Effector memory CD4-positive, alpha-beta T cell (primary cell): ENCODE measurements at regions not wholly inside any gene's neighbourhood (a gene's known extent, or its start where the extent isn't known, plus 50 kb on each side); places are given as distances from the start of the nearest gene placed in this dataset.

Experiments
- DNase-seq, 3 donors: peaks; one replicate each; pipeline ENCODE4 v3.0.0-alpha.2; 2020
- H3K27ac ChIP-seq: 2 replicates; pipeline ENCODE4 v1.7.0; 2013; ENCODE audit warnings: mild to moderate bottlenecking, low read length, moderate library complexity; ENCODE audit not compliant: insufficient read depth, poor library complexity, severe bottlenecking
- H3K27me3 ChIP-seq: replicated peaks from 2 replicates; pipeline ENCODE4 v1.7.0; 2013; ENCODE audit warnings: mild to moderate bottlenecking, low read length; ENCODE audit not compliant: insufficient read depth, control insufficient read depth, poor library complexity, severe bottlenecking
- H3K36me3 ChIP-seq: 2 replicates; pipeline ENCODE4 v1.7.0; 2013; ENCODE audit warnings: mild to moderate bottlenecking, low read length, moderate library complexity; ENCODE audit not compliant: control insufficient read depth, insufficient read depth
- H3K4me1 ChIP-seq: 2 replicates; pipeline ENCODE4 v1.7.0; 2013; ENCODE audit warnings: low read length, mild to moderate bottlenecking; ENCODE audit not compliant: control insufficient read depth, insufficient read depth, poor library complexity, severe bottlenecking
- H3K4me3 ChIP-seq: 2 replicates; pipeline ENCODE4 v1.7.0; 2013; ENCODE audit warnings: low read length, low read depth, mild to moderate bottlenecking; ENCODE audit not compliant: insufficient read depth, poor library complexity, severe bottlenecking
- H3K9me3 ChIP-seq: 2 replicates; pipeline ENCODE4 v1.7.0; 2013; ENCODE audit warnings: mild to moderate bottlenecking, low read length, moderate library complexity; ENCODE audit not compliant: control insufficient read depth

DNA sequence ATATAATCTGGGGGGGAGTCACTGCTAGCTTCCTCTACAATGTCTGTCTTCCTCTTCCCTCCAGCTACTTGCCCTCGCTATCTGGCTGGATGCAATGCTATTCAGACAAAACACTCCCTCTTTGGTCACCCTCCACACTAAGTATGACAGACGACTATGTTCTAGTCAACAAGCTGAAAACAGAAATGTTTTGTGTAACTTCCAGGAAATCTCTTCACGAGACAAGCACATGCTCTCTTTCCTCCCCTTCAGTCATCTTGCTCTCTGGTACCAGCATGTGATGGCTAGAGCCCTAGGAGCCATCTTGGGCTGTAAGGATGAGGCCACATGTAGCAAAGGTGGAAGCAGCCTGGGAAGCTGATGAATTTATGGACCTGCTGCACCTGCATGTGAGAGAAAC is 151.3 kb downstream of the ARRDC4 start:
- H3K9me3 ChIP-seq = no peaks in the 10 kb centered on the region
- no peaks in the 10 kb centered on the region for H3K27me3 ChIP-seq
- H3K4me1 ChIP-seq = no peaks in the 10 kb centered on the region
- H3K4me3 ChIP-seq = no peak overlapping the region
- no peak for DNase-seq
- no peak overlapping the region for H3K27ac ChIP-seq
- no peaks in the 10 kb centered on the region for H3K36me3 ChIP-seq

DNA sequence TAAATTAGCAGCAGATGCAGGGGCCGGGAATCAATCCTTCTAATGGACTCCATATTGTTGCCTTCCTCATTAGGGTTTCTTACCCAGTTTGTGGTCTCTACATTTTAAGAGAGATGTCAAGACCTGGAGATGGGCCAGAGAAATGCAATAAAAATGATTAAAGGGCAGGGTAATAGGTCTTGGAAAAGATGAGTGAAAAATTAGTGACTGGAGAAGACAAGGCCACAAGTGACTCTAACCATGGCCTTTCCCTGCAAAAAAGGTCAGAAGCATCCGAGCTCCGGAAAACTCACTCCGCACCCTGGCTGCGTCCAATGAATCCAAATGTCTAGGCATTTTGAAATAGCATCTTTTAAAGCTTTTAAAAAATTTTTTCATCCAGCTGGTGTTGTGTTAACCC is 152.8 kb downstream of the ARRDC4 start:
- Histone ChIP-seq H3K27me3 (no peaks in the 10 kb centered on the region), H3K36me3 (no peaks in the 10 kb centered on the region), H3K4me1 (no peaks in the 10 kb centered on the region), H3K9me3 (no peaks in the 10 kb centered on the region), H3K27ac (no peak overlapping the region), H3K4me3 (no peak overlapping the region)
- DNase-seq = no peak

DNA sequence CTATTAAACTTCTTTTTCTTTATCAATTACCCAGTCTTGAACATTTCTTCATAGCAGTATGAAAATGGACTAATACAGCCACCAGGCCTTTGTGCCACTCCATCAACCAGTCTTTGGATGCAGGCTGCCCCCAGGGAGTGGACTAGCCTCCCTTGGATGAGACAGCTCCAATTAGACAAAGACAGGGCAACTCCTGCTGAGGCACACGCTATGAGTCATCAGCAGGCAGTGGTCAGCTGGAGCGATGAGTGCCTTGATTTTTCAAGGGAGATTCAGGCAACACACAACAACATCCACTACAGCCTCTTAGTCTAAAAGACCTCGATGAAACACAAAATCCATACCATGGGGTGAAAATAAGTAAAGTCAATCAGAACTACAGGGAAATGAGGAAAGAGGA is 160.1 kb downstream of the ARRDC4 start:
- Histone ChIP-seq H3K4me1 (no peaks in the 10 kb centered on the region), H3K36me3 (no peaks in the 10 kb centered on the region), H3K4me3 (no peak overlapping the region), H3K27ac (no peak overlapping the region), H3K27me3 (no peaks in the 10 kb centered on the region), H3K9me3 (no peaks in the 10 kb centered on the region)
- no peak for DNase-seq

DNA sequence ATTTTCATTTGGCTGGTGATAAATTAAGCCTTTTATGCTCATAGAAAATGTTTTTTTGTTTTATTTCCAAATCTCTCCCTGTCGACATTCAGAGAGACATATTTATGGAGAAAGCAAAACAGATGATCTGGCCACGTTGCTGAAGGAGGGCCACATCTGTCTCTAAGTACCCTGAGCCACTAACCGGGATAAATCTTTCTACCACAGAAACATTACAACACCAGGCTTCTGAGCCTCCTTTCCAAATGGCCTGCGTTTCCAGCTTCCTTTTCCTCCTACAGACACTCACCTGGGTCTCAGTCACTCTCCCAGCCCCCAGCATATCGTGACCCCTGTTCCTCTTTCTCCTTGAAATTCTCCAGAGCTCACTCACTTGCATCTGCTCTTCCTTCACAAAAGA is 161.0 kb downstream of the ARRDC4 start:
- DNase-seq = no peak
- Histone ChIP-seq H3K4me3 (no peak overlapping the region), H3K36me3 (no peaks in the 10 kb centered on the region), H3K27me3 (no peaks in the 10 kb centered on the region), H3K9me3 (no peaks in the 10 kb centered on the region), H3K4me1 (no peaks in the 10 kb centered on the region), H3K27ac (no peak overlapping the region)

DNA sequence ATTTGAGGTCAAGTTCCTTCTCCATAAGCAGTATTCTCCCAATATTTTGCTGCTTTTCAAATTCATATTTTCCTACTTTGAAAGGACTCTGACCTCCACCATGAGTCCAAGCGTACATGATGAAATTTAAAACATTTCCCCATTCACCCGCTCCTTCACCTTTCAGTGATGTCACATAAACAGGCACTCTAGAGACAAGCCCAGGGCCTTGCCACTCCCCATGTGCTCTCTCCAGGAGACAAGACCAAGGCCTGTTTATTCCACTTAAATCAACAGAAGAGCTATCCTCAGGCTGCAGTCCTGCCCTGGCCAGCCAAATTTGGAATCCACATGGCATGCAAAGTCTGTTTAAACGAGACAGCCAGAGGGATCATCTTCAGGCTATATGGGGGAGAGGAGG is 161.5 kb downstream of the ARRDC4 start:
- Histone ChIP-seq H3K4me1 (no peaks in the 10 kb centered on the region), H3K27ac (no peak overlapping the region), H3K27me3 (no peaks in the 10 kb centered on the region), H3K36me3 (no peaks in the 10 kb centered on the region), H3K4me3 (no peak overlapping the region), H3K9me3 (no peaks in the 10 kb centered on the region)
- no peak for DNase-seq

DNA sequence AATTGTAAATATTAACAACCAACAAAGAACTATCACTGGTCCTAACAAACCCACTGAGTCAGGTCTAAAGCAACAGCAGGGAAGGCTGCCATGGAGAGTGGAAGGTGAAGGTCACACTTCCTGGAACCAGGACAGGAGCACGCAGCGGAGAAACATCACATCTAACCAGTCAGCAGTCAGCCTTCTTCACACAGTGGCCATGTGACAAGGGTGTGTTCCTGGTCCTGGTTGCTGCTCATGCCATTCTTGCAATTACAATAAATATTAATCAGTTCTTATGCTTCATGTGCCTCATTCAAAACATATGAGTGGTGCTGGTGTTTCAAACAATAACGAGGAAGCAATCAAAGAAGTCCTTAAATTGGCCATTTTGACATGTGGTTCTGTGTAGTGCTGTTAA is 162.8 kb downstream of the ARRDC4 start:
- Histone ChIP-seq H3K27me3 (no peaks in the 10 kb centered on the region), H3K4me1 (no peaks in the 10 kb centered on the region), H3K36me3 (no peaks in the 10 kb centered on the region), H3K9me3 (no peaks in the 10 kb centered on the region), H3K4me3 (no peak overlapping the region), H3K27ac (no peak overlapping the region)
- DNase-seq = no peak

DNA sequence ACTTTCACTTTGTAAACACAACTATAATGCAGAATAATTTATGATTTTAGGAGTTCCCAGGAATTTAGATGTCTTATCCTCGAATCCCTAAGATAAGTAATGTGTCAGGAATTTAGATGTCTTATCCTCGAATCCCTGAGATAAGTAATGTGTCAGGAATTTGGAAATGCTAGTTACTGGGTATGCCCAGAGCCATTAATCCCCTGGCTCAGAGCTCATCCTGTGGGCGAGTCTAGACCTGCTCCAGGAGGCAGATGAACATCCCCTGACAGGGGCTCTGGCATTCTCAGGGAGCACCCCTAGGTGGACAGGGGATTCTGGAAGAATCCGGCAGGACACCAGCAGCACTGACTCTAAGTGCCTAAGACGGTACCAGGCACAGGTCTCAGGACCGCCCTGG is 163.3 kb downstream of the ARRDC4 start:
- H3K4me1 ChIP-seq = no peaks in the 10 kb centered on the region
- no peaks in the 10 kb centered on the region for H3K9me3 ChIP-seq
- no peak overlapping the region for H3K4me3 ChIP-seq
- DNase-seq = no peak
- H3K27me3 ChIP-seq = no peaks in the 10 kb centered on the region
- no peaks in the 10 kb centered on the region for H3K36me3 ChIP-seq
- H3K27ac ChIP-seq = no peak overlapping the region

DNA sequence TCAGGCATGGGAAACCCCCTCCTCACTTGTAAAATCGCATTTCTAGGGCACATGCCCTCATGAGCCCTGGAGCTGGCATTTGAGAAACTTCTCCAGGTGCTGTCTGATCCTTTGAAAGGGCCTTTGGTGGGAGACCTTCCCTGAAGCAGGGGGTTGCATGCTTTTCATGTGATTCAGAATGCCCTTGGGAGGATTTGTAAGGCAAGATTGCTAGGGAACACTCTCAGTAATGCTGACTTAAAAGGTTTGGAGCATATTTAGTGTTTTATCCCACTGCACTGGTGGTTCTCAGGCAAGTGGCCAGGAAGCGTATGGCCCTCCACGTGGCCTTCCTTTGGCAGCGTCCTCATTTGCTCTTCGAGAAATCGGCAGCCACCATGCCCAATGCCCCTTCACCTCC is 164.1 kb downstream of the ARRDC4 start:
- Histone ChIP-seq H3K9me3 (no peaks in the 10 kb centered on the region), H3K27ac (no peak overlapping the region), H3K4me3 (no peak overlapping the region), H3K4me1 (no peaks in the 10 kb centered on the region), H3K36me3 (no peaks in the 10 kb centered on the region), H3K27me3 (no peaks in the 10 kb centered on the region)
- no peak for DNase-seq

DNA sequence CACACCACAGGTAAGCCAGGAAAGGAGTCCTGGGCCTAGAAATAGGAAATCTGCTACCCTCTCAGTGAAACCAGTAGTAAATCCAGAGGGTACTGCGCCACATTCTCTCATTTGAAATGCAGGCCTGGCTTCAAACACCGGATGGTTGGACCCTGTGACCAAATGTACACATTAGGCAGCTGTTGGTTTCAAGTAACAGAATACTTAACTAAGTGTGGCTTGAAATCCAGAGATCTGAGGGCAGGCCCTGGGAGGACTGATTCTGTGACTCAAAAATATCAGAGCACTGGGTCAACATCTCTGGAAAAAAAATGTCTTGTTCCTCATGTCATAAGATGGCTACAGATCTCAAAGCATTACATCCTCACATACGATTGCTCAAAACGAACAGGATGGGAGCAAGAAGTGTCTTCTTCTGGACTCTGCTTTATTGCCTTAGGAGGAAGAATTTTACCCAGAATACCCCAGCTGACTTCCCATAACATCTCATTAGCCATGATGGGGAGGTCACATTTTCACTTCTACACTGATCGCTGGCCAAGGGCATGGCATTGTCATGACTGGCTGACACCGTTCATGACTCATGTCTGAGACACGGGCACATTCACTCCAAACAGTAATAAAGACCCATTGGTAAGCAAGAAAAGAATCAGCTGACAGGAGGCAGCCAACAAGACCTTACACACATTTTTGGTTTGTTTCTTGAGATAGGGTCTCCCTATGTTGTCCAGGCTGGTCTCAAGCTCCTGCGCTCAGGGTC is 166.0 kb downstream of the ARRDC4 start:
- Histone ChIP-seq H3K4me1 (no peaks in the 10 kb centered on the region), H3K27me3 (no peaks in the 10 kb centered on the region), H3K27ac (no peak overlapping the region), H3K36me3 (no peaks in the 10 kb centered on the region), H3K4me3 (no peak overlapping the region), H3K9me3 (no peaks in the 10 kb centered on the region)
- DNase-seq = no peak

DNA sequence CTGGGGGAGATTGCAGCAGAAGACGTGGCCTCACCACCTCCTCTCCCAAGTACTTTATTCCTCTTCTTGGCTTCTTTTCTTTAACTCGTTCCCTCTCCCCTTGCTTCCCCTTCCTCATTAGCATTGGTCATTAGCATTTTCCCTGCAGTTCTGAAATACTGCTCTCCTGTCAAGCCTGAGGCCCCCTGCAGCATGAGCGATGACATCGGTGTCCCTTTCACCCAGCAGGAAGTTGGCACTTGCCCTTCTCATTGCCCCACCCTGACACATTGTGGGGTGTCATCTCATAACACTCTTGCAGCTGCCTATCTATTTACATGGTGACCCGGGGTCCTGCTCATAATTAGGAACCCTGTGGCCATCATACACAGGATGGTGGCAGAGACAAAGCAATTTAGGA is 167.1 kb downstream of the ARRDC4 start:
- DNase-seq = no peak
- H3K4me3 ChIP-seq = no peak overlapping the region
- no peaks in the 10 kb centered on the region for H3K36me3 ChIP-seq
- no peak overlapping the region for H3K27ac ChIP-seq
- no peaks in the 10 kb centered on the region for H3K9me3 ChIP-seq
- no peaks in the 10 kb centered on the region for H3K4me1 ChIP-seq
- H3K27me3 ChIP-seq = no peaks in the 10 kb centered on the region
